WERI-Rb-1 (cell line): ENCODE measurements at regions not wholly inside any gene's neighbourhood (a gene's known extent, or its start where the extent isn't known, plus 50 kb on each side); places are given as distances from the start of the nearest gene placed in this dataset.
"Not testable (repeated sequence)": the region's sequence is repeated elsewhere in the genome, so short reads cannot be mapped to it uniquely, and the experiment has no call there.

ENCODE experiments used
- DNase-seq: peaks from one replicate; pipeline ENCODE4 v3.0.0-alpha.2; 2020
- H3K27ac ChIP-seq: fragments of 250-450 bp; sonication (Bioruptor Pico); 2 replicates; pipeline ENCODE4 v1.5.1; 2020; ENCODE audit warnings: mild to moderate bottlenecking, moderate library complexity
- H3K27me3 ChIP-seq: fragments of 250-450 bp; sonication (Bioruptor Pico); 2 replicates; pipeline ENCODE4 v1.5.1; 2021; ENCODE audit warnings: mild to moderate bottlenecking, low read depth, moderate library complexity; ENCODE audit not compliant: insufficient read depth, severe bottlenecking
- H3K36me3 ChIP-seq: fragments of 250-450 bp; sonication (Bioruptor Pico); 2 replicates; pipeline ENCODE4 v1.5.1; 2020; ENCODE audit warnings: mild to moderate bottlenecking, moderate library complexity
- H3K4me3 ChIP-seq: 2 replicates; pipeline ENCODE4 v1.5.1; 2011; ENCODE audit warnings: low read depth, mild to moderate bottlenecking, control low read depth, low read length
- H3K9me3 ChIP-seq: fragments of 250-450 bp; sonication (Bioruptor Pico); 2 replicates; pipeline ENCODE4 v1.5.1; 2021; ENCODE audit warnings: mild to moderate bottlenecking, moderate library complexity; ENCODE audit not compliant: severe bottlenecking
- CTCF ChIP-seq: IDR thresholded peaks from 2 replicates; pipeline ENCODE4 v1.5.1; 2011; ENCODE audit warnings: low read depth, mild to moderate bottlenecking, control low read depth, inconsistent platforms, low read length

- peaks cover 7% of the 10 kb centered on the region for H3K9me3 ChIP-seq
- H3K27ac ChIP-seq: no peak overlapping the region
- no peaks in the 10 kb centered on the region for H3K36me3 ChIP-seq
- no peak overlapping the region for H3K4me3 ChIP-seq
- no peak for DNase-seq
- no peak for TF ChIP-seq CTCF
- no peaks in the 10 kb centered on the region for H3K27me3 ChIP-seq
Observed at GRCh38 chr1:163981500-163982030, 577.4 kb upstream of the PBX1 start.

- DNase-seq: no peak
- Histone ChIP-seq H3K36me3 (no peaks in the 10 kb centered on the region), H3K27ac (no peak overlapping the region), H3K4me3 (no peak overlapping the region), H3K27me3 (no peaks in the 10 kb centered on the region), H3K9me3 (peaks cover 7% of the 10 kb centered on the region)
- no peak for TF ChIP-seq CTCF
Observed at GRCh38 chr1:163983097-163983496, 575.9 kb upstream of the PBX1 start.

GRCh38 chr1:163985700-163986099 lies 573.3 kb upstream of the PBX1 start:
- H3K9me3 ChIP-seq: peaks cover 7% of the 10 kb centered on the region
- no peak overlapping the region for H3K27ac ChIP-seq
- DNase-seq: no peak
- TF ChIP-seq CTCF: no peak
- H3K36me3 ChIP-seq: no peaks in the 10 kb centered on the region
- no peaks in the 10 kb centered on the region for H3K27me3 ChIP-seq
- no peak overlapping the region for H3K4me3 ChIP-seq

GRCh38 chr1:163999131-163999530 lies 559.9 kb upstream of the PBX1 start:
- Histone ChIP-seq H3K4me3 (no peak overlapping the region), H3K27ac (no peak overlapping the region), H3K9me3 (peaks cover 20% of the 10 kb centered on the region), H3K36me3 (no peaks in the 10 kb centered on the region), H3K27me3 (no peaks in the 10 kb centered on the region)
- TF ChIP-seq CTCF: no peak
- DNase-seq: no peak

GRCh38 chr1:164006186-164006585 lies 552.8 kb upstream of the PBX1 start:
- not testable (repeated sequence) for H3K27ac ChIP-seq

GRCh38 chr1:164006621-164007020 lies 552.4 kb upstream of the PBX1 start:
- no peaks in the 10 kb centered on the region for H3K36me3 ChIP-seq
- peaks cover 8% of the 10 kb centered on the region for H3K9me3 ChIP-seq
- no peak for TF ChIP-seq CTCF
- H3K27ac ChIP-seq: no peak overlapping the region
- H3K27me3 ChIP-seq: no peaks in the 10 kb centered on the region
- H3K4me3 ChIP-seq: no peak overlapping the region
- no peak for DNase-seq

More at GRCh38 chr1:164006186-164006585, 552.8 kb upstream of the PBX1 start:
- not testable (repeated sequence) for H3K27me3 ChIP-seq, H3K4me3 ChIP-seq, H3K9me3 ChIP-seq, H3K36me3 ChIP-seq, DNase-seq
